A673 (cell line): ENCODE measurements at regions not wholly inside any gene's neighbourhood (a gene's known extent, or its start where the extent isn't known, plus 50 kb on each side); places are given as distances from the start of the nearest gene placed in this dataset.

ENCODE experiments used
- BruUV-seq: library from RNA; stranded (reverse); fragments of 400-500 nt; replicated peaks from 2 replicates; lab custom pipeline; 2021; lab: Mats Ljungman, UMichigan
- CTCF ChIA-PET: fragments of 300-600 bp; sonication (Branson Sonifier 250); formaldehyde crosslinking; loops from one replicate; lab custom pipeline; 2022; ENCODE audit warnings: antibody characterized with exemption; lab: Charles Lee
- POLR2A ChIA-PET: fragments of 300-600 bp; sonication (Branson Sonifier 250); formaldehyde crosslinking; loops from one replicate; lab custom pipeline; 2022; ENCODE audit warnings: antibody characterized with exemption; ENCODE audit not compliant: low non-redundant PET; lab: Charles Lee
- DNase-seq: peaks from one replicate; pipeline ENCODE4 v3.0.0-alpha.2; 2015; ENCODE audit warnings: low spot score
- H3K27ac ChIP-seq: fragments of 200-600 bp; sonication (generic); 2 replicates; pipeline ENCODE4 v1.5.1; 2016; ENCODE audit warnings: mixed run types, low read depth, mild to moderate bottlenecking, mixed read lengths, antibody characterized with exemption, low read length; ENCODE audit not compliant: poor library complexity, severe bottlenecking
- H3K27me3 ChIP-seq: fragments of 200-600 bp; sonication (generic); replicated peaks from 2 replicates; pipeline ENCODE4 v1.6.1; 2017; ENCODE audit warnings: mixed run types, low read depth, mild to moderate bottlenecking, mixed read lengths, antibody characterized with exemption, low read length; ENCODE audit not compliant: insufficient read depth, poor library complexity
- H3K36me3 ChIP-seq: fragments of 200-600 bp; sonication (generic); 2 replicates; pipeline ENCODE4 v1.6.1; 2016; ENCODE audit warnings: mixed run types, mild to moderate bottlenecking, mixed read lengths, antibody characterized with exemption, low read length; ENCODE audit not compliant: insufficient read depth, poor library complexity, severe bottlenecking
- H3K4me1 ChIP-seq: fragments of 200-600 bp; sonication (generic); 2 replicates; pipeline ENCODE4 v1.6.1; 2017; ENCODE audit warnings: mixed run types, mild to moderate bottlenecking, mixed read lengths, antibody characterized with exemption, low read length; ENCODE audit not compliant: insufficient read depth, poor library complexity, severe bottlenecking
- H3K4me3 ChIP-seq: fragments of 200-600 bp; sonication (generic); 2 replicates; pipeline ENCODE4 v1.5.1; 2016; ENCODE audit warnings: low read depth, mixed run types, mild to moderate bottlenecking, mixed read lengths, low read length; ENCODE audit not compliant: poor library complexity, severe bottlenecking
- H3K9me3 ChIP-seq: fragments of 200-600 bp; sonication (generic); 2 replicates; pipeline ENCODE4 v1.6.1; 2016; ENCODE audit warnings: mixed run types, low read depth, mild to moderate bottlenecking, mixed read lengths, antibody characterized with exemption, low read length; ENCODE audit not compliant: poor library complexity, severe bottlenecking
- EZH2 ChIP-seq: fragments of 200-600 bp; sonication (generic); IDR thresholded peaks from 2 replicates; pipeline ENCODE4 v1.6.1; 2017; ENCODE audit warnings: borderline replicate concordance, low read depth, mild to moderate bottlenecking, mixed read lengths, antibody characterized with exemption, low read length; ENCODE audit not compliant: poor library complexity, severe bottlenecking
- intact Hi-C: fragments of 100-400 bp; cut with micrococcal nuclease; formaldehyde crosslinking; loops from one replicate; pipeline ENCODE4 v1.10.0; 2022; ENCODE audit not compliant: unreplicated experiment
- TF ChIP-seq, protein P1 (sequence below): fragments of 300-800, 200-600 bp; sonication (generic); conservative IDR thresholded peaks from 2 replicates; pipeline ENCODE4 v1.5.1; 2017; ENCODE audit warnings: low read depth, mild to moderate bottlenecking, antibody characterized with exemption, low read length, moderate library complexity, mixed read lengths

DNA sequence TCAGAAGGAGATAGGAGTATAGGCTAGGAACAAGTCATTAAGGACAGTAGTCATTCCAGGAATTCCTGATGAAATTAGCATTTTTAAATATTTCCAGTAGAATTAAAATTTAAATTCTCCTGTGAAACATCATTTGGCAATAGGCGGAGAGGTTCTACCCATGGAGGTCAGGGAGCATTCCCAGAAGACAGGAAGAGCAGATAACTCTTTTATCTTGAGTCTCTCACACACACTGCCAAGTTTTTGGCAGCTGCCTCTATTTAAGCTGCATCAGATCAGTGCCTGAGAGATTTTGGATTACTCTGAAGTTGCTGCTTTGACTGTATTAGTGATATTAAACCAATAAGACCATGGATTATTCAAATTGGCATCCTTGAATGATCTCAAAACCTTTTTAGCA, 714.7 kb downstream of the EPHA4 start:
- BruUV-seq, result no TSS peak
- no peaks in the 10 kb centered on the region for H3K9me3 ChIP-seq
- CTCF ChIA-PET, result no interaction called here
- H3K4me1 ChIP-seq, result no peaks in the 10 kb centered on the region
- H3K27me3 ChIP-seq, result no peaks in the 10 kb centered on the region
- TF ChIP-seq EZH2, result no peak
- TF ChIP-seq, protein P1, sequence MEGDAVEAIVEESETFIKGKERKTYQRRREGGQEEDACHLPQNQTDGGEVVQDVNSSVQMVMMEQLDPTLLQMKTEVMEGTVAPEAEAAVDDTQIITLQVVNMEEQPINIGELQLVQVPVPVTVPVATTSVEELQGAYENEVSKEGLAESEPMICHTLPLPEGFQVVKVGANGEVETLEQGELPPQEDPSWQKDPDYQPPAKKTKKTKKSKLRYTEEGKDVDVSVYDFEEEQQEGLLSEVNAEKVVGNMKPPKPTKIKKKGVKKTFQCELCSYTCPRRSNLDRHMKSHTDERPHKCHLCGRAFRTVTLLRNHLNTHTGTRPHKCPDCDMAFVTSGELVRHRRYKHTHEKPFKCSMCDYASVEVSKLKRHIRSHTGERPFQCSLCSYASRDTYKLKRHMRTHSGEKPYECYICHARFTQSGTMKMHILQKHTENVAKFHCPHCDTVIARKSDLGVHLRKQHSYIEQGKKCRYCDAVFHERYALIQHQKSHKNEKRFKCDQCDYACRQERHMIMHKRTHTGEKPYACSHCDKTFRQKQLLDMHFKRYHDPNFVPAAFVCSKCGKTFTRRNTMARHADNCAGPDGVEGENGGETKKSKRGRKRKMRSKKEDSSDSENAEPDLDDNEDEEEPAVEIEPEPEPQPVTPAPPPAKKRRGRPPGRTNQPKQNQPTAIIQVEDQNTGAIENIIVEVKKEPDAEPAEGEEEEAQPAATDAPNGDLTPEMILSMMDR, result no peak
- DNase-seq, result no peak
- H3K4me3 ChIP-seq, result no peak overlapping the region
- H3K27ac ChIP-seq, result no peak overlapping the region
- intact Hi-C loops, result no loop called here
- POLR2A ChIA-PET, result no interaction called here
- H3K36me3 ChIP-seq, result no peaks in the 10 kb centered on the region

DNA sequence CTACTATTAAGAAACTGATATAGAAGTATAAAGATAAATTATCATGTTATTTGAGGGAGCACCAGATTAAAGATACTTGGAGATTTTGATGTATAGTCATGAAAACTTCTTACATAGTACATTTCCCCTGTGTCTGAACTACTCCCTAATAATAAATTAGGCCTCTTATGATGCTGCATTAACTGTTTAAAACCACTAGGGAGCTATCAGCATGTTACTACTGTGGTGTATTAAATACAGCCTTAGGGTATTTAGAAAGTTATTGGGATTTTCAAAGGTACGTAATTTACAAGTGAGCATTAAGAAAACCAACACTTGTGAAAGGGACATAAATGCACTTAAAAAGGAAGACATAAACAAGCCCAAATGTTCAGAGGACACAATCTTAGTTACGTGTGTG, 714.0 kb downstream of the EPHA4 start:
- DNase-seq, result peak; percentile 10
- Histone ChIP-seq H3K36me3 (no peaks in the 10 kb centered on the region), H3K27me3 (no peaks in the 10 kb centered on the region), H3K4me3 (no peak overlapping the region), H3K9me3 (no peaks in the 10 kb centered on the region), H3K4me1 (no peaks in the 10 kb centered on the region), H3K27ac (no peak overlapping the region)
- POLR2A ChIA-PET, result no interaction called here
- intact Hi-C loops, result no loop called here
- CTCF ChIA-PET, result no interaction called here
- no peak for TF ChIP-seq EZH2
- TF ChIP-seq, protein P1, result peak; percentile 32; the same call in 1 of the 2 replicates
- no TSS peak for BruUV-seq

DNA sequence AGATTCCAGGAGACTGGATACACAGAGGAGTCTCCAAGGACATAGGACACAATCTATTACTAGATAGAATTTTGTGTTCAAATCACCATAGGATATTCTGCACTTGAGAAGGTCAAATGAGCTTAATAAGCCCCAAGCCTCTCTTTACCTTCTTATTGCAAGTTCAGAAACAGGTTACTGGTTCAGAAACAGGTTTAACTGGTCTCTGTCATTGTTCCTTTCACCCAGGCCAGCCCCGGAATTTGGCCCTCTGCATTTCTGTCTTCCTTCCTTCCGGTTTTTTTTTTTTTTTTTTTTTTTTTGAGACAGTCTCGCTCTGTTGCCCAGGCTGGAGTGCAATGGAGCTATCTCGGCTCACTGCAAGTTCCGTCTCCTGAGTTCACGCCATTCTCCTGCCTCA, 700.2 kb downstream of the EPHA4 start:
- CTCF ChIA-PET, result no interaction called here
- POLR2A ChIA-PET, result no interaction called here
- BruUV-seq, result no TSS peak
- Histone ChIP-seq H3K36me3 (no peaks in the 10 kb centered on the region), H3K27ac (no peak overlapping the region), H3K4me1 (no peaks in the 10 kb centered on the region), H3K27me3 (no peaks in the 10 kb centered on the region), H3K4me3 (no peak overlapping the region), H3K9me3 (no peaks in the 10 kb centered on the region)
- intact Hi-C loops, result no loop called here
- DNase-seq, result no peak
- no peak for TF ChIP-seq EZH2
- TF ChIP-seq, protein P1, result no peak
